HCT116 (cell line): ENCODE measurements at regions not wholly inside any gene's neighbourhood (a gene's known extent, or its start where the extent isn't known, plus 50 kb on each side); places are given as distances from the start of the nearest gene placed in this dataset.

Experiments used
- ATAC-seq: fragments of 200-7000 bp; cut with Tn5 transposase; 2 replicates; pipeline ENCODE4 v1.9.1; 2020; ENCODE audit warnings: mild to moderate bottlenecking, moderate library complexity
- BruUV-seq: library from RNA; stranded (reverse); fragments of 400-500 nt; replicated peaks from 2 replicates; lab custom pipeline; 2021; lab: Mats Ljungman, UMichigan
- CTCF ChIA-PET: fragments of 300-600 bp; sonication (Branson Sonifier 250); formaldehyde crosslinking; loops from one replicate; lab custom pipeline; 2021; ENCODE audit warnings: antibody characterized with exemption; lab: Charles Lee
- POLR2A ChIA-PET: fragments of 300-600, 350-600 bp; sonication (Branson Sonifier 250); formaldehyde crosslinking; loops from one replicate; lab custom pipeline; 2021; ENCODE audit warnings: antibody characterized with exemption; lab: Charles Lee
- RAD21 ChIA-PET, 2 experiments: fragments of 300-600 bp; sonication (Branson Sonifier 250); formaldehyde crosslinking; loops; one replicate each; lab custom pipeline; 2023; ENCODE audit warnings: low total read pairs in 2 of 2; ENCODE audit not compliant: uncharacterized antibody in 2 of 2, unreplicated experiment in 2 of 2, low non-redundant PET in 1 of 2; lab: Charles Lee
- DNase-seq: peaks from one replicate; pipeline ENCODE4 v3.0.0-alpha.2; 2010; ENCODE audit warnings: low read depth, low spot score
- H2AFZ ChIP-seq: fragments of 200-600 bp; shearing (Covaris generic), sonication (generic); 2 replicates; pipeline ENCODE4 v1.6.1; 2017; ENCODE audit warnings: low read depth, mixed run types, mixed read lengths, antibody characterized with exemption, low read length; ENCODE audit not compliant: poor library complexity, severe bottlenecking
- H3K27ac ChIP-seq: 2 replicates; pipeline ENCODE4 v1.5.1; 2012; ENCODE audit warnings: low read depth, low read length
- H3K27me3 ChIP-seq: fragments of 200-600 bp; sonication (generic); 2 replicates; pipeline ENCODE4 v1.6.1; 2016; ENCODE audit warnings: mixed run types, low read length, mixed read lengths; ENCODE audit not compliant: insufficient read depth
- H3K36me3 ChIP-seq, 2 experiments: fragments of 200-500 bp in 1 of 2; fragments of 200-600 bp in 1 of 2; sonication (Bioruptor generic) in 1 of 2; sonication (generic) in 1 of 2; 2 replicates each; pipeline versions ENCODE4 v1.5.1 to v1.6.1; 2014 to 2016; ENCODE audit warnings: low read length in 2 of 2, inconsistent platforms in 1 of 2, mixed read lengths in 1 of 2, mixed run types in 1 of 2; ENCODE audit not compliant: insufficient read depth in 2 of 2, control insufficient read depth in 1 of 2
- H3K4me1 ChIP-seq, 2 experiments: fragments of 200-600 bp in 1 of 2; sonication (generic) in 1 of 2; 2 replicates each; pipeline versions ENCODE4 v1.5.1 to v1.6.1; 2012 to 2017; ENCODE audit warnings: low read length in 2 of 2, inconsistent platforms in 1 of 2, mild to moderate bottlenecking in 1 of 2, mixed read lengths in 1 of 2, mixed run types in 1 of 2, moderate library complexity in 1 of 2; ENCODE audit not compliant: insufficient read depth in 2 of 2, control insufficient read depth in 1 of 2
- H3K4me2 ChIP-seq: fragments of 200-600 bp; sonication (generic); 2 replicates; pipeline ENCODE4 v1.6.1; 2017; ENCODE audit warnings: mixed run types, low read length, mixed read lengths
- H3K4me3 ChIP-seq, 2 experiments: fragments of 200-600 bp in 1 of 2; sonication (generic) in 1 of 2; replicated peaks in 1 of 2; 2 replicates each; pipeline ENCODE4 v1.5.1; 2011 to 2016; ENCODE audit warnings: low read length in 2 of 2, control low read depth in 1 of 2, low read depth in 1 of 2, mild to moderate bottlenecking in 1 of 2, mixed read lengths in 1 of 2, mixed run types in 1 of 2
- H3K79me2 ChIP-seq: fragments of 200-600 bp; sonication (generic); 2 replicates; pipeline ENCODE4 v1.6.1; 2017; ENCODE audit warnings: mild to moderate bottlenecking, mixed run types, low read length, moderate library complexity, mixed read lengths; ENCODE audit not compliant: insufficient read depth
- H3K9ac ChIP-seq: fragments of 200-600 bp; sonication (generic); 2 replicates; pipeline ENCODE4 v1.6.1; 2016; ENCODE audit warnings: low read length, mixed read lengths
- H3K9me2 ChIP-seq: fragments of 200-600 bp; sonication (generic), shearing (Covaris generic); 2 replicates; pipeline ENCODE4 v1.6.1; 2017; ENCODE audit warnings: mixed run types, mild to moderate bottlenecking, moderate library complexity; ENCODE audit not compliant: insufficient read depth
- H3K9me3 ChIP-seq, 2 experiments: fragments of 200-500 bp in 1 of 2; fragments of 200-600 bp in 1 of 2; sonication (Bioruptor generic) in 1 of 2; sonication (generic) in 1 of 2; 2 replicates each; pipeline ENCODE4 v1.6.1; 2014 to 2017; ENCODE audit warnings: low read length in 2 of 2, mixed read lengths in 2 of 2, inconsistent platforms in 1 of 2, low read depth in 1 of 2, mild to moderate bottlenecking in 1 of 2, mixed run types in 1 of 2, moderate library complexity in 1 of 2; ENCODE audit not compliant: control insufficient read depth in 1 of 2, insufficient read depth in 1 of 2
- H4K20me1 ChIP-seq: fragments of 200-600 bp; sonication (generic), shearing (Covaris generic); 2 replicates; pipeline ENCODE4 v1.6.1; 2017; ENCODE audit warnings: mixed run types, mild to moderate bottlenecking, moderate library complexity; ENCODE audit not compliant: insufficient read depth
- CBX3 ChIP-seq: IDR thresholded peaks from 2 replicates; pipeline ENCODE4 v1.6.1; 2012; ENCODE audit warnings: low read depth
- CEBPB ChIP-seq: IDR thresholded peaks from 2 replicates; pipeline ENCODE4 v1.6.1; 2012; ENCODE audit warnings: low read depth
- ELF1 ChIP-seq: IDR thresholded peaks from 2 replicates; pipeline ENCODE4 v1.6.1; 2012; ENCODE audit warnings: low read depth, borderline replicate concordance
- EZH2 ChIP-seq: fragments of 200-600 bp; sonication (generic); IDR thresholded peaks from 2 replicates; pipeline ENCODE4 v1.6.1; 2017; ENCODE audit warnings: antibody characterized with exemption, mixed run types
- JUND ChIP-seq: IDR thresholded peaks from 2 replicates; pipeline ENCODE4 v1.6.1; 2012
- POLR2AphosphoS5 ChIP-seq: IDR thresholded peaks from 2 replicates; pipeline ENCODE4 v1.6.1; 2011; ENCODE audit warnings: mild to moderate bottlenecking, low read depth, low read length, moderate library complexity
- RAD21 ChIP-seq: IDR thresholded peaks from 2 replicates; pipeline ENCODE4 v1.6.1; 2012; ENCODE audit warnings: low read depth, mild to moderate bottlenecking
- SIN3A ChIP-seq: IDR thresholded peaks from 2 replicates; pipeline ENCODE4 v1.6.1; 2012; ENCODE audit warnings: low read depth
- SP1 ChIP-seq: IDR thresholded peaks from 2 replicates; pipeline ENCODE4 v1.6.1; 2012; ENCODE audit warnings: low read depth
- SRF ChIP-seq: IDR thresholded peaks from 2 replicates; pipeline ENCODE4 v1.6.1; 2012; ENCODE audit warnings: low read depth
- TCF7L2 ChIP-seq: IDR thresholded peaks from 2 replicates; pipeline ENCODE4 v1.7.0; 2011; ENCODE audit warnings: borderline replicate concordance, inconsistent platforms; ENCODE audit not compliant: insufficient read depth, insufficient read length; ENCODE audit errors: extremely low read depth
- YY1 ChIP-seq: IDR thresholded peaks from 2 replicates; pipeline ENCODE4 v1.6.1; 2011; ENCODE audit warnings: low read length, low read depth, moderate library complexity, mild to moderate bottlenecking; ENCODE audit not compliant: insufficient replicate concordance; ENCODE audit errors: extremely low read depth
- ZFX ChIP-seq: fragments of 450-650 bp; IDR thresholded peaks from 2 replicates; pipeline ENCODE4 v1.6.1; 2017
- ZNF274 ChIP-seq: fragments of 200-500 bp; sonication (Bioruptor generic); IDR thresholded peaks from 2 replicates; pipeline ENCODE4 v1.6.1; 2014; ENCODE audit warnings: mild to moderate bottlenecking, low read depth, low read length, inconsistent platforms
- intact Hi-C: fragments of 100-400 bp; cut with micrococcal nuclease; formaldehyde crosslinking; loops from 2 replicates; pipeline ENCODE4 v1.10.0; 2022
- TF ChIP-seq, protein P1 (sequence below): IDR thresholded peaks from 2 replicates; pipeline ENCODE4 v1.6.1; 2012
- TF ChIP-seq, protein P2 (sequence below): IDR thresholded peaks from 2 replicates; pipeline ENCODE4 v1.6.1; 2012; ENCODE audit warnings: low read depth
- TF ChIP-seq, protein P3 (sequence below): IDR thresholded peaks from 2 replicates; pipeline ENCODE4 v1.6.1; 2012

DNA sequence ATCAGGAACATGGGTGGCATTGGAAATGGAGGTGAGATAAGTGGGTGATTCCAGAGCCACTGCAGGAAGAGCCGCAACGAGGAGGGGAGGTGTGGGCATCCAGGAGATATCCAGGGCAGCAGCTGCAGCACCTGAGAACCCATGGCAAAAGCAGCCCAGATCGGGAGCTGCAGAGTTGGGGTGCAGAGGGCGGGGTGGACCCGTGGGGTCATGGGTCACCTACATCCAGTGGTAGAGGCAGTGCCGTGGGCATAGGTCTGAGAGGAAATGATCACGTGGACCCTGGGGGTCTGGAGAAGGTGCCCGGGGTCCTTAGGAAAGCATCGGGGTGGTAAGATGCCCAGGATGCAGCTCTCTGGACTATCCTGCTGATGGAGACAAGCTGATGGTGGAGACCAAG is 530.0 kb downstream of the GLRX3 start:
- BruUV-seq: no TSS peak
- RAD21 ChIA-PET: no interaction called here
- POLR2A ChIA-PET: no interaction called here
- TF ChIP-seq SIN3A: no peak
- TF ChIP-seq EZH2: no peak
- no peak for TF ChIP-seq CEBPB
- TF ChIP-seq SRF: no peak
- TF ChIP-seq ZFX: no peak
- no peak for TF ChIP-seq ZNF274
- TF ChIP-seq, protein P1, sequence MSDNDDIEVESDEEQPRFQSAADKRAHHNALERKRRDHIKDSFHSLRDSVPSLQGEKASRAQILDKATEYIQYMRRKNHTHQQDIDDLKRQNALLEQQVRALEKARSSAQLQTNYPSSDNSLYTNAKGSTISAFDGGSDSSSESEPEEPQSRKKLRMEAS: no peak
- TF ChIP-seq YY1: no peak
- TF ChIP-seq CBX3: no peak
- TF ChIP-seq RAD21: no peak
- TF ChIP-seq TCF7L2: no peak
- no peak for TF ChIP-seq JUND
- no peak for TF ChIP-seq SP1
- TF ChIP-seq, protein P2, sequence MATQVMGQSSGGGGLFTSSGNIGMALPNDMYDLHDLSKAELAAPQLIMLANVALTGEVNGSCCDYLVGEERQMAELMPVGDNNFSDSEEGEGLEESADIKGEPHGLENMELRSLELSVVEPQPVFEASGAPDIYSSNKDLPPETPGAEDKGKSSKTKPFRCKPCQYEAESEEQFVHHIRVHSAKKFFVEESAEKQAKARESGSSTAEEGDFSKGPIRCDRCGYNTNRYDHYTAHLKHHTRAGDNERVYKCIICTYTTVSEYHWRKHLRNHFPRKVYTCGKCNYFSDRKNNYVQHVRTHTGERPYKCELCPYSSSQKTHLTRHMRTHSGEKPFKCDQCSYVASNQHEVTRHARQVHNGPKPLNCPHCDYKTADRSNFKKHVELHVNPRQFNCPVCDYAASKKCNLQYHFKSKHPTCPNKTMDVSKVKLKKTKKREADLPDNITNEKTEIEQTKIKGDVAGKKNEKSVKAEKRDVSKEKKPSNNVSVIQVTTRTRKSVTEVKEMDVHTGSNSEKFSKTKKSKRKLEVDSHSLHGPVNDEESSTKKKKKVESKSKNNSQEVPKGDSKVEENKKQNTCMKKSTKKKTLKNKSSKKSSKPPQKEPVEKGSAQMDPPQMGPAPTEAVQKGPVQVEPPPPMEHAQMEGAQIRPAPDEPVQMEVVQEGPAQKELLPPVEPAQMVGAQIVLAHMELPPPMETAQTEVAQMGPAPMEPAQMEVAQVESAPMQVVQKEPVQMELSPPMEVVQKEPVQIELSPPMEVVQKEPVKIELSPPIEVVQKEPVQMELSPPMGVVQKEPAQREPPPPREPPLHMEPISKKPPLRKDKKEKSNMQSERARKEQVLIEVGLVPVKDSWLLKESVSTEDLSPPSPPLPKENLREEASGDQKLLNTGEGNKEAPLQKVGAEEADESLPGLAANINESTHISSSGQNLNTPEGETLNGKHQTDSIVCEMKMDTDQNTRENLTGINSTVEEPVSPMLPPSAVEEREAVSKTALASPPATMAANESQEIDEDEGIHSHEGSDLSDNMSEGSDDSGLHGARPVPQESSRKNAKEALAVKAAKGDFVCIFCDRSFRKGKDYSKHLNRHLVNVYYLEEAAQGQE: no peak
- no peak for TF ChIP-seq POLR2AphosphoS5
- TF ChIP-seq, protein P3, sequence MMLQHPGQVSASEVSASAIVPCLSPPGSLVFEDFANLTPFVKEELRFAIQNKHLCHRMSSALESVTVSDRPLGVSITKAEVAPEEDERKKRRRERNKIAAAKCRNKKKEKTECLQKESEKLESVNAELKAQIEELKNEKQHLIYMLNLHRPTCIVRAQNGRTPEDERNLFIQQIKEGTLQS: no peak
- TF ChIP-seq ELF1: no peak
- Histone ChIP-seq H3K4me2 (no peak overlapping the region), H3K79me2 (no peaks in the 10 kb centered on the region), H3K36me3 (no peaks in the 10 kb centered on the region), H3K9ac (no peak overlapping the region), H3K4me1 (no peaks in the 10 kb centered on the region), H3K9me2 (no peaks in the 10 kb centered on the region), H3K9me3 (no peaks in the 10 kb centered on the region), H3K4me3 (no peak overlapping the region), H3K27ac (no peak overlapping the region), H3K27me3 (no peaks in the 10 kb centered on the region), H4K20me1 (no peaks in the 10 kb centered on the region), H2AFZ (no peak overlapping the region)
- CTCF ChIA-PET: no interaction called here
- DNase-seq (no peak), ATAC-seq (no peak)
- intact Hi-C loops: no loop called here
